Liver (tissue), 3 donors: ENCODE measurements at regions not wholly inside any gene's neighbourhood (a gene's known extent, or its start where the extent isn't known, plus 50 kb on each side); places are given as distances from the start of the nearest gene placed in this dataset.

ENCODE experiments used
- EGR1 ChIP-seq, 2 donors: IDR thresholded peaks; 2 replicates each; pipeline ENCODE4 v1.6.1; 2016 to 2018; ENCODE audit warnings: antibody characterized with exemption in 2 of 2, low read depth in 2 of 2
- GABPA ChIP-seq, 2 donors: IDR thresholded peaks in 1 of 2; conservative IDR thresholded peaks in 1 of 2; 2 replicates each; pipeline ENCODE4 v1.6.1; 2016; ENCODE audit warnings: antibody characterized with exemption in 2 of 2, mild to moderate bottlenecking in 1 of 2, moderate library complexity in 1 of 2
- HNF4A ChIP-seq, 2 donors: conservative IDR thresholded peaks; 2 replicates each; pipeline ENCODE4 v1.6.1; 2016; ENCODE audit warnings: antibody characterized with exemption in 2 of 2, mild to moderate bottlenecking in 2 of 2
- JUND ChIP-seq, 2 donors: IDR thresholded peaks; 2 replicates each; pipeline ENCODE4 v1.6.1; 2016; ENCODE audit warnings: antibody characterized with exemption in 2 of 2
- RAD21 ChIP-seq, 2 donors: IDR thresholded peaks; 2 replicates each; pipeline ENCODE4 v1.6.1; 2016; ENCODE audit warnings: antibody characterized with exemption in 2 of 2, mild to moderate bottlenecking in 2 of 2
- SP1 ChIP-seq: IDR thresholded peaks from 2 replicates; pipeline ENCODE4 v1.6.1; 2018; ENCODE audit warnings: antibody characterized with exemption, mild to moderate bottlenecking
- TAF1 ChIP-seq: conservative IDR thresholded peaks from 2 replicates; pipeline ENCODE4 v1.6.1; 2016; ENCODE audit warnings: antibody characterized with exemption, mild to moderate bottlenecking
- YY1 ChIP-seq: IDR thresholded peaks from 2 replicates; pipeline ENCODE4 v1.6.1; 2016; ENCODE audit warnings: antibody characterized with exemption, mild to moderate bottlenecking
- TF ChIP-seq, protein P1 (sequence below): fragments of 150-350 bp; IDR thresholded peaks from 2 replicates; pipeline ENCODE4 v1.5.1; 2017; ENCODE audit warnings: improper control_type of control experiment, low read depth, low read length; ENCODE audit not compliant: missing input control
- TF ChIP-seq, protein P2 (sequence below): IDR thresholded peaks from 2 replicates; pipeline ENCODE4 v1.6.1; 2016; ENCODE audit warnings: antibody characterized with exemption
- TF ChIP-seq, protein P3 (sequence below): IDR thresholded peaks from 2 replicates; pipeline ENCODE4 v1.6.1; 2016; ENCODE audit warnings: antibody characterized with exemption
- TF ChIP-seq, protein P4 (sequence below): IDR thresholded peaks from 2 replicates; pipeline ENCODE4 v1.6.1; 2016; ENCODE audit warnings: antibody characterized with exemption, mild to moderate bottlenecking
- TF ChIP-seq, protein P5 (sequence below): IDR thresholded peaks from 2 replicates; pipeline ENCODE4 v1.6.1; 2016; ENCODE audit warnings: antibody characterized with exemption
- donor health status: healthy.
- donor health status: healthy.

DNA sequence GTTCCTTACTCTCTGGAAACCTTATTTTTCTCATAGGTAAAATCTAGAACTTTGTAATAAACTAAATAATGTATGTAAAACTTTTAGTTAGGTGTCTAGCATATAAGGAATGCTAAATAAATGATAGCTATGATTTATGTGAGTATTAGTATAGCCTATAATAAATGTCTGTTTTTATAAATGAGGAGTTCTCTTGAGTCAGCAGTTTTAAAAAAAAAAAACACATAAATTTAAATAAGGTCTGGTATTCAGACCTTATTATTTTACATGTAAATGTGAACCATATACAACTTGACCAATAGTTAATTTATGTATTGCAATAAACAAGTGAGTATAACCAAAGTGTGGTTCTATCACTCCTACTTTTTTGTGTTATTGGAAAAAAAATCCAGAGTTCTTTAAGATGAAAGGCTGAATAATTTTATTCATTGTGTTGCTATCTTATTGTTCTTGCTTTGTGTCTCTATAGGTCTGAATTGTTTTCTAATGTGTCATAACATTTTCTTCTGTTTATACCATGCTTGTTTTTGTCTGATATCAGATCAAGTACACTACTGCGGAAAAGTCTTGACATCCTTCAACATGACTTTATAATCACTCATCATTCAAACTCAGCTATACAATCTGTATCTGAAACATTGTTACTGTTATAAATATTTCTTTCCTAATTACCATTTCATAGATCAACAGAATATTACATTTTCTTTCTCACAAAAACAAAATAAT is 115.7 kb downstream of the RASSF9 start:
- TF ChIP-seq, protein P1, sequence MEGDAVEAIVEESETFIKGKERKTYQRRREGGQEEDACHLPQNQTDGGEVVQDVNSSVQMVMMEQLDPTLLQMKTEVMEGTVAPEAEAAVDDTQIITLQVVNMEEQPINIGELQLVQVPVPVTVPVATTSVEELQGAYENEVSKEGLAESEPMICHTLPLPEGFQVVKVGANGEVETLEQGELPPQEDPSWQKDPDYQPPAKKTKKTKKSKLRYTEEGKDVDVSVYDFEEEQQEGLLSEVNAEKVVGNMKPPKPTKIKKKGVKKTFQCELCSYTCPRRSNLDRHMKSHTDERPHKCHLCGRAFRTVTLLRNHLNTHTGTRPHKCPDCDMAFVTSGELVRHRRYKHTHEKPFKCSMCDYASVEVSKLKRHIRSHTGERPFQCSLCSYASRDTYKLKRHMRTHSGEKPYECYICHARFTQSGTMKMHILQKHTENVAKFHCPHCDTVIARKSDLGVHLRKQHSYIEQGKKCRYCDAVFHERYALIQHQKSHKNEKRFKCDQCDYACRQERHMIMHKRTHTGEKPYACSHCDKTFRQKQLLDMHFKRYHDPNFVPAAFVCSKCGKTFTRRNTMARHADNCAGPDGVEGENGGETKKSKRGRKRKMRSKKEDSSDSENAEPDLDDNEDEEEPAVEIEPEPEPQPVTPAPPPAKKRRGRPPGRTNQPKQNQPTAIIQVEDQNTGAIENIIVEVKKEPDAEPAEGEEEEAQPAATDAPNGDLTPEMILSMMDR: no peak
- TF ChIP-seq JUND (IDR thresholded peaks at IDR 0.05) (no peak), RAD21 (IDR thresholded peaks at IDR 0.05) (no peak), TAF1 (no peak), EGR1 (IDR thresholded peaks at IDR 0.05; ENCODE audit: low read depth in 2 of 2) (no peak), SP1 (no peak), YY1 (no peak), GABPA (IDR thresholded peaks at IDR 0.05 in 1 of 2, conservative IDR thresholded peaks at IDR 0.05 in 1 of 2) (no peak), HNF4A (conservative IDR thresholded peaks at IDR 0.05) (no peak)
- TF ChIP-seq, protein P2, sequence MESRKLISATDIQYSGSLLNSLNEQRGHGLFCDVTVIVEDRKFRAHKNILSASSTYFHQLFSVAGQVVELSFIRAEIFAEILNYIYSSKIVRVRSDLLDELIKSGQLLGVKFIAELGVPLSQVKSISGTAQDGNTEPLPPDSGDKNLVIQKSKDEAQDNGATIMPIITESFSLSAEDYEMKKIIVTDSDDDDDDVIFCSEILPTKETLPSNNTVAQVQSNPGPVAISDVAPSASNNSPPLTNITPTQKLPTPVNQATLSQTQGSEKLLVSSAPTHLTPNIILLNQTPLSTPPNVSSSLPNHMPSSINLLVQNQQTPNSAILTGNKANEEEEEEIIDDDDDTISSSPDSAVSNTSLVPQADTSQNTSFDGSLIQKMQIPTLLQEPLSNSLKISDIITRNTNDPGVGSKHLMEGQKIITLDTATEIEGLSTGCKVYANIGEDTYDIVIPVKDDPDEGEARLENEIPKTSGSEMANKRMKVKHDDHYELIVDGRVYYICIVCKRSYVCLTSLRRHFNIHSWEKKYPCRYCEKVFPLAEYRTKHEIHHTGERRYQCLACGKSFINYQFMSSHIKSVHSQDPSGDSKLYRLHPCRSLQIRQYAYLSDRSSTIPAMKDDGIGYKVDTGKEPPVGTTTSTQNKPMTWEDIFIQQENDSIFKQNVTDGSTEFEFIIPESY: no peak
- TF ChIP-seq, protein P3, sequence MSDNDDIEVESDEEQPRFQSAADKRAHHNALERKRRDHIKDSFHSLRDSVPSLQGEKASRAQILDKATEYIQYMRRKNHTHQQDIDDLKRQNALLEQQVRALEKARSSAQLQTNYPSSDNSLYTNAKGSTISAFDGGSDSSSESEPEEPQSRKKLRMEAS: no peak
- TF ChIP-seq, protein P4, sequence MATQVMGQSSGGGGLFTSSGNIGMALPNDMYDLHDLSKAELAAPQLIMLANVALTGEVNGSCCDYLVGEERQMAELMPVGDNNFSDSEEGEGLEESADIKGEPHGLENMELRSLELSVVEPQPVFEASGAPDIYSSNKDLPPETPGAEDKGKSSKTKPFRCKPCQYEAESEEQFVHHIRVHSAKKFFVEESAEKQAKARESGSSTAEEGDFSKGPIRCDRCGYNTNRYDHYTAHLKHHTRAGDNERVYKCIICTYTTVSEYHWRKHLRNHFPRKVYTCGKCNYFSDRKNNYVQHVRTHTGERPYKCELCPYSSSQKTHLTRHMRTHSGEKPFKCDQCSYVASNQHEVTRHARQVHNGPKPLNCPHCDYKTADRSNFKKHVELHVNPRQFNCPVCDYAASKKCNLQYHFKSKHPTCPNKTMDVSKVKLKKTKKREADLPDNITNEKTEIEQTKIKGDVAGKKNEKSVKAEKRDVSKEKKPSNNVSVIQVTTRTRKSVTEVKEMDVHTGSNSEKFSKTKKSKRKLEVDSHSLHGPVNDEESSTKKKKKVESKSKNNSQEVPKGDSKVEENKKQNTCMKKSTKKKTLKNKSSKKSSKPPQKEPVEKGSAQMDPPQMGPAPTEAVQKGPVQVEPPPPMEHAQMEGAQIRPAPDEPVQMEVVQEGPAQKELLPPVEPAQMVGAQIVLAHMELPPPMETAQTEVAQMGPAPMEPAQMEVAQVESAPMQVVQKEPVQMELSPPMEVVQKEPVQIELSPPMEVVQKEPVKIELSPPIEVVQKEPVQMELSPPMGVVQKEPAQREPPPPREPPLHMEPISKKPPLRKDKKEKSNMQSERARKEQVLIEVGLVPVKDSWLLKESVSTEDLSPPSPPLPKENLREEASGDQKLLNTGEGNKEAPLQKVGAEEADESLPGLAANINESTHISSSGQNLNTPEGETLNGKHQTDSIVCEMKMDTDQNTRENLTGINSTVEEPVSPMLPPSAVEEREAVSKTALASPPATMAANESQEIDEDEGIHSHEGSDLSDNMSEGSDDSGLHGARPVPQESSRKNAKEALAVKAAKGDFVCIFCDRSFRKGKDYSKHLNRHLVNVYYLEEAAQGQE: no peak
- TF ChIP-seq, protein P5, sequence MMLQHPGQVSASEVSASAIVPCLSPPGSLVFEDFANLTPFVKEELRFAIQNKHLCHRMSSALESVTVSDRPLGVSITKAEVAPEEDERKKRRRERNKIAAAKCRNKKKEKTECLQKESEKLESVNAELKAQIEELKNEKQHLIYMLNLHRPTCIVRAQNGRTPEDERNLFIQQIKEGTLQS: no peak
